Large intestine (tissue), 3 donors: ENCODE measurements at regions not wholly inside any gene's neighbourhood (a gene's known extent, or its start where the extent isn't known, plus 50 kb on each side); places are given as distances from the start of the nearest gene placed in this dataset.
A peak's percentile ranks its signal among the peaks of the same experiment; 100 is the strongest.

Experiments
- DNase-seq, 2 donors: peaks; one replicate each; pipeline versions ENCODE4 v3.0.0 to v3.0.0-alpha.2; 2013
- H3K27ac ChIP-seq: one replicate; pipeline ENCODE4 v1.5.1; 2013; ENCODE audit warnings: low read length
- H3K27me3 ChIP-seq: 2 replicates; pipeline ENCODE4 v1.6.1; 2013; ENCODE audit warnings: low read length; ENCODE audit not compliant: control insufficient read depth, insufficient read depth
- H3K36me3 ChIP-seq: 2 replicates; pipeline ENCODE4 v1.6.1; 2013; ENCODE audit warnings: low read length; ENCODE audit not compliant: control insufficient read depth, insufficient read depth
- H3K4me1 ChIP-seq: one replicate; pipeline ENCODE4 v1.6.1; 2013; ENCODE audit warnings: low read length; ENCODE audit not compliant: control insufficient read depth, insufficient read depth
- H3K4me3 ChIP-seq: one replicate; pipeline ENCODE4 v1.5.1; 2013; ENCODE audit warnings: low read length
- H3K9me3 ChIP-seq: one replicate; pipeline ENCODE4 v1.6.1; 2013; ENCODE audit warnings: mild to moderate bottlenecking, low read depth, low read length, moderate library complexity; ENCODE audit not compliant: control insufficient read depth
- WGBS: methylation state at CpG from one replicate; pipeline ENCODE4 v1.1.5; 2013; ENCODE audit warnings: low lambda C conversion rate; ENCODE audit not compliant: insufficient coverage; 5-methylcytosine and 5-hydroxymethylcytosine counted together

DNA sequence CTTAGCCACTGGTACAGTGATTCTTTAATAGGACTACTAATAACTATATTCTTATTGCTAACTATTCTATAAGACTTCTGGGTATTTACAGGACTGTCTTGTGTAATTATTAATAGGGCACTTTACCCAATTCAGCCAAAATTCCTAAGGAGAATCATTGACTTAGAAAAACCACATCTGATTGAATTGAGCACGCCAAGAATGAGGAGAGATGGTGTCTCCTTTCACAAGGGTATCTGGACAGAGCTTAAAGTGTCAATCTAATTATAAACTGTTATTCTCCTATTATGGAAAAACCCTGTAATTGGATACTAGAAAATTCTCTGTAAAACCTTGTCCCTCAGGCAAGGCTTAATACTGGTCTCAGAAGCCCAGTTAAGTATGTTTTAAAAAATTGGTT is 111.1 kb upstream of the TLL1 start:
- no peak overlapping the region for H3K4me3 ChIP-seq
- no peaks in the 10 kb centered on the region for H3K27me3 ChIP-seq
- DNase-seq: no peak
- no peaks in the 10 kb centered on the region for H3K9me3 ChIP-seq
- no peaks in the 10 kb centered on the region for H3K36me3 ChIP-seq
- no peak overlapping the region for H3K27ac ChIP-seq
- WGBS: 83% methylated on average over 1 of the region's 1 CpG
- H3K4me1 ChIP-seq: no peaks in the 10 kb centered on the region

DNA sequence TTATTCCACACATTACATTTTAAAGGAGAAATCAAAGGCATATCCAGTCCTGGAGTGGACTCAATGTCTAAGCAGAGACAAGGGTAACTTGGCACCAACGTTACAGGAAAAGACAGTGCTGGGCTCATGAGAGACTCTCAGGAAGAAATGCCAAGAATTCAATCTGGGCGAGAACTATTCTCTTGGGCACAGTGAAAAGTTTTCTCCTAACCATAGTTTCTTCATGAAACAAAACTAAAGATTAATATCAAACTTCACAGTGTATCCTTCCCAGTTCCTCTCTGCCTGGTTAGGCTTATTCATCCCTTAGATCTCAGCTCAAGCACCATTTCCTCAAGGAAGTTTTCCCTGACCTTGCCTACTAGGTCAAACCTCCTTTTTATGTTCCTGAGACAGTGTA is 109.4 kb upstream of the TLL1 start:
- Histone ChIP-seq H3K27ac (no peak overlapping the region), H3K4me1 (no peaks in the 10 kb centered on the region), H3K4me3 (no peak overlapping the region), H3K9me3 (no peaks in the 10 kb centered on the region), H3K27me3 (no peaks in the 10 kb centered on the region), H3K36me3 (no peaks in the 10 kb centered on the region)
- WGBS: 80% methylated on average over 1 of the region's 2 CpGs
- no peak for DNase-seq

DNA sequence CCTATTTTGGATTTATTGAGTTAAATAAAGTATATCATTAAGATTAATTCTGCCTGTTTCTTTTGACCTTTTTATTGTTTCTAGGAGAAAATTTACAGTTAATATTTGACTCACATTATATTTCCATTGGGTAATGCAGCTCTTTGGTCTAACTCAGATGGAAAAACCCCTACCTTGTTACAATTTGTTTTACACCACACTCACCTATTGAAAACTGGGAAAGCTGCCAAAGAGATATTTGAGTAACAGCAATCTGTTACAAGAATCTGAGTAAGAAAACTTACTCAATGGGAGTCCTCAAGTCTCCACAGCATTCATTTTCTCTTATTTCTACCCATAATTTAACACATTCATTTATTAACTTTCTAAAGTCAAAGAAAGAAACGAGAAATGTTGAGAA is 108.0 kb upstream of the TLL1 start:
- no peak for DNase-seq
- no peak overlapping the region for H3K4me3 ChIP-seq
- H3K4me1 ChIP-seq: no peaks in the 10 kb centered on the region
- H3K36me3 ChIP-seq: no peaks in the 10 kb centered on the region
- no peak overlapping the region for H3K27ac ChIP-seq
- no peaks in the 10 kb centered on the region for H3K9me3 ChIP-seq
- no peaks in the 10 kb centered on the region for H3K27me3 ChIP-seq
- WGBS: 83% methylated on average over 1 of the region's 1 CpG

DNA sequence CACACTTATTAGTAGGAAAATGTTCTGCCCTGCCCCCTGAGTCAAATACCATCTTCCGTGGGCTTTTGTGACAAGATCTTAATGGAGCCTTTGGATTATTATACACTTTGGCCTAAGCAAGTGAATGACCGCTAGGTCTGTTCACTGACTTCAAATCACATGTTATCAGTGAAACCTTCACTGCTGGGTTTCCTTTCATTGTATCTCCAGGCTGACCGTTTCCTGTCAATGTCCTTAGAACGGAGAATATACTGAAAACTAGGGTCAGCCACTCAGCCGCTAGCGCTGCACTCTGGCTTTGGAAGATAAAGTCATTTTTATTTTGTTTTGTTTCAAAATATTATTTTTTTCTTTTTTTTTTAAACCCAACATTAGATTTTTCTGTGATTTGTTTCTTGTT is 107.0 kb upstream of the TLL1 start:
- H3K36me3 ChIP-seq: no peaks in the 10 kb centered on the region
- H3K9me3 ChIP-seq: no peaks in the 10 kb centered on the region
- H3K4me3 ChIP-seq: no peak overlapping the region
- no peaks in the 10 kb centered on the region for H3K27me3 ChIP-seq
- no peaks in the 10 kb centered on the region for H3K4me1 ChIP-seq
- 92% methylated on average over 4 of the region's 6 CpGs for WGBS
- H3K27ac ChIP-seq: no peak overlapping the region
- DNase-seq: peak in 1 of 2 donors; percentile 47

- H3K9me3 ChIP-seq: no peaks in the 10 kb centered on the region
- no peaks in the 10 kb centered on the region for H3K27me3 ChIP-seq
- no peak overlapping the region for H3K4me3 ChIP-seq
- H3K4me1 ChIP-seq: no peaks in the 10 kb centered on the region
- no peaks in the 10 kb centered on the region for H3K36me3 ChIP-seq
- 33% methylated on average over 1 of the region's 2 CpGs for WGBS
- H3K27ac ChIP-seq: no peak overlapping the region
- DNase-seq: no peak
These were observed 106.1 kb upstream of the TLL1 start for GRCh38 chr4:165766976-165767375.

DNA sequence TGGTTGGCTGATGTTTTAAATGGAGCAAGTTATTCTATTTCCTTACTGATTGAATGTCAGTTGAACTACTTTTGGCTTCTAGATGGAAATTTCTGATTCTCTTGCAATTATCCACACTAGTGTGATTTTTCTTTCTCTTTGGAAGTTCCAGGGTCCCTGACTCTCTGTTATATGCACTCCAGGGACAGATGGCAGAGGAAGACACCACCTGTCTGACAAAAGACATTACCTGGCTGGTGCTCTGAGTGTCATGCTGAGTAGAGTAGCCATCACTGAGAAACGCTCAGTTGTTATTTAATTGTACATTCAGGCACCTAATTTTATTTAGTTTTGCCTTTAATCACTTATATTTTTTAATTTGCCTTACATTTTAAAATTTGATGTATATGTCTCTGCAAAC is 105.4 kb upstream of the TLL1 start:
- 100% methylated on average over 1 of the region's 1 CpG for WGBS
- H3K36me3 ChIP-seq: no peaks in the 10 kb centered on the region
- no peaks in the 10 kb centered on the region for H3K4me1 ChIP-seq
- H3K4me3 ChIP-seq: no peak overlapping the region
- no peaks in the 10 kb centered on the region for H3K27me3 ChIP-seq
- no peak overlapping the region for H3K27ac ChIP-seq
- no peaks in the 10 kb centered on the region for H3K9me3 ChIP-seq
- no peak for DNase-seq

DNA sequence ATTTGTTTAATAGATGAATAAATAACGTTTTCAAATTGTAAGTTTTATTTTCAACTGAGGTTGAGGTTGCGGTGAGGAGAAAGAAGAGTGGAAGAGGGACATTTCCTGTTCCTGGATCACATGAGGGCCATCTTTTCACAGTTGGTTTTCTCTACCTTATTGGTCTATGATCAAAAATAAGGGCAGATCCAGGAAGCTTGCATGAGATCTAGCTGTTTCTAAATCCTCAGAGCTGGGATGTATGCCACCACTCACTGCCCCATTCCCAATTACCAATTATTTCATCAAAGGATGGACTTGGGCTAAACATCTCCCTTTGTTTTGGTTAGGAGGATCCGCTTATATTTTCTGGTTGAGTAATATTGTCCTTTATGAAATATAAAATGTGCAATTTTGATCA is 104.8 kb upstream of the TLL1 start:
- DNase-seq: no peak
- no peaks in the 10 kb centered on the region for H3K27me3 ChIP-seq
- H3K4me3 ChIP-seq: no peak overlapping the region
- H3K9me3 ChIP-seq: no peaks in the 10 kb centered on the region
- no peaks in the 10 kb centered on the region for H3K36me3 ChIP-seq
- H3K27ac ChIP-seq: no peak overlapping the region
- WGBS: 94% methylated on average over 2 of the region's 3 CpGs
- H3K4me1 ChIP-seq: no peaks in the 10 kb centered on the region

- Histone ChIP-seq H3K27ac (no peak overlapping the region), H3K4me3 (no peak overlapping the region), H3K4me1 (no peaks in the 10 kb centered on the region), H3K36me3 (no peaks in the 10 kb centered on the region), H3K27me3 (no peaks in the 10 kb centered on the region), H3K9me3 (no peaks in the 10 kb centered on the region)
- WGBS: 50% methylated on average over 1 of the region's 1 CpG
- DNase-seq: no peak
These were observed 98.7 kb upstream of the TLL1 start for GRCh38 chr4:165774326-165774725.

DNA sequence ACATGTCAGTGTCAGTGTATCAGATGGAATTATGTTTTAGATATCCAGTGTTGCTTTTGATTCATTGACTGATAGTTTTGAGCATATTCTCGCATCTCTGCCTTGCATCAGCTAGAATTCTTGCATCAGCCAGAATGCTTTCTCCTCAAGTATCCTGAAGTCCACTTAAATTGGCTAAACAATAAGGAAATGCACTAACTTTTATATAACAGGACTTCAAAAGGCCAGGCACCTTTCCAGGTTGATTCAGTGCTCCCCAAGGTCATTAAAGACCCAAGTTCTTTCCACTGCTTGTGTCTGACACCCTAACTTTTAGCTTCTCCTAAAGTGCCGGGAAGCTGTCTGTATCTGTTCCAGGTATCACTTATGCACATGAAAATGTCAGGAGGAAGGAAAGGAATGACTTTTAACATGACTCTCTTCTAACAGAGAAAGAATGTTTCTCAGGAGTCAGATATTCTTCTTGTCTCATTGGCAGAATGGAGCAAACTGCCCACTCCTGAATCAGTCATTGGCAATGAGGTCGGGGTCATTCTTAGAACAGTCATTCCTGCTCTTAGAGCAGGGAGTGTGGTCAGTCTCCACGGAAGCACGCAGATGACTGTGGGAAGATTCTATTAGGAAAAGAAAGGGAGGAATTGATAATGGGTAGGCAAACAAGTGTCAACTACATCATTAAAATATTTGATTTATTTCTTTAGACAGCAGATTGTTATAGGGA is 92.9 kb upstream of the TLL1 start:
- Histone ChIP-seq H3K9me3 (no peaks in the 10 kb centered on the region), H3K4me1 (no peaks in the 10 kb centered on the region), H3K27ac (no peak overlapping the region), H3K36me3 (no peaks in the 10 kb centered on the region), H3K27me3 (no peaks in the 10 kb centered on the region), H3K4me3 (no peak overlapping the region)
- 54% methylated on average over 2 of the region's 5 CpGs for WGBS
- DNase-seq: no peak

DNA sequence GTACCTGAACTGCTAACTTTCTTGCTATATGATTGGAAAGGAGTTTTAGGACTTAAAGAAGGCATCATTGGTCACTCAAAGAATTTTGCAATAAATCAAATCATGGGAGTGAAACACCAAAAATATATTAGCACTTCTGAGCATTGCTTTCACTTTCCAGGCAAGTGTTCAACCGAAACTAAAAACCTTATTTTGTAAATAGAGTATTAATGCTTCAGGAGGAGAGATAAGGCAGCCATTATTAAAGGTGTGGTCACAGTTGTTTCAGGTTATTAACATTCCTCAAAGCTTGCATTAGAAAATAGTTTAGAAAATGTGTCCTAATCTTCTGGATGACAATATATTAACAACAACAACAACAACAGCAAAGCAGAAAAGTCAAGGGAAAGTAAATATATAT is 92.3 kb upstream of the TLL1 start:
- no peaks in the 10 kb centered on the region for H3K27me3 ChIP-seq
- H3K36me3 ChIP-seq: no peaks in the 10 kb centered on the region
- H3K4me3 ChIP-seq: no peak overlapping the region
- no peaks in the 10 kb centered on the region for H3K4me1 ChIP-seq
- no peaks in the 10 kb centered on the region for H3K9me3 ChIP-seq
- H3K27ac ChIP-seq: no peak overlapping the region
- no CpG with 5 or more reads among the region's 1 CpG for WGBS
- DNase-seq: peak in 1 of 2 donors; percentile 48

DNA sequence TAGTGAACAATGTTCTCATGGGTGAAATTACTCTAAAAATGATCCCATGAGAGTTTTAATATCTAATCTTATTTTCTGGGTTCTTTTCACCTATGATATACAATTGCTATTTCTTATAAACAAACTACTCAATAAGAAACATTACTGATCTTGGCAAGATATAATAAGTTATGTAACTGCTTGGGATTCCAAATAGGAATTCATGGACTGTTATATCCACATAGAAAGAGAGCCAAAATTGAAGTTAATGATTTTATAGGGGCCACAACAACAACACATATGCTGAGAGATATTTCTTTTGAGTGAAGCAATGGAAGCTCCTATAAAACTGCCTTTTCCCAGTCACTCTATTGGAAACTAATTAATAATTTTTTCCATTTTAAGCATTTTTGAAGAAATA is 90.4 kb upstream of the TLL1 start:
- Histone ChIP-seq H3K9me3 (no peaks in the 10 kb centered on the region), H3K4me1 (no peaks in the 10 kb centered on the region), H3K27ac (no peak overlapping the region), H3K36me3 (no peaks in the 10 kb centered on the region), H3K27me3 (no peaks in the 10 kb centered on the region), H3K4me3 (no peak overlapping the region)
- no peak for DNase-seq
